ENCODE measurements at regions not wholly inside any gene's neighbourhood (a gene's known extent, or its start where the extent isn't known, plus 50 kb on each side); places are given as distances from the start of the nearest gene placed in this dataset.

GRCh38 chr4:20493761-20494353 lies 206.4 kb upstream of the PACRGL start:
- no peak overlapping the region for H3K18ac ChIP-seq (ENCODE audit: low read length)
- H2BK15ac ChIP-seq (ENCODE audit: low read length), result no peak overlapping the region
- peaks cover 0 to 6% of the 10 kb centered on the region in 2 donors for H3K9me3 ChIP-seq (replicated peaks in 1 of 2; ENCODE audit: control insufficient read depth in 2 of 2, insufficient read depth in 1 of 2, low read depth in 1 of 2, low read length in 2 of 2)
- no peak overlapping the region for H2BK120ac ChIP-seq (ENCODE audit: low read depth, low read length)
- no CpG with 5 or more reads among the region's 1 CpG for WGBS, 2 donors (ENCODE audit: extremely low coverage in 2 of 2, insufficient read length in 2 of 2, insufficient replicate concordance in 1 of 2)
- H2AFZ ChIP-seq (ENCODE audit: low read length), result no peak overlapping the region
- DNase-seq (ENCODE audit: low spot score), result no peak
- no peak overlapping the region for H2BK5ac ChIP-seq (ENCODE audit: low read length)
- H3K36me3 ChIP-seq (replicated peaks in 1 of 2; ENCODE audit: control insufficient read depth in 2 of 2, insufficient read depth in 2 of 2, low read length in 2 of 2), result peaks cover 0 to 54% of the 10 kb centered on the region in 2 donors
- no peak overlapping the region for H3K23ac ChIP-seq (ENCODE audit: low read depth, low read length, poor library complexity)
- no peaks in the 10 kb centered on the region for H3K79me1 ChIP-seq (ENCODE audit: low read depth, low read length)
- no peak overlapping the region for H2BK12ac ChIP-seq (ENCODE audit: low read length)
- no peak overlapping the region for H3K27ac ChIP-seq (replicated peaks; ENCODE audit: low read length)
- no peak overlapping the region for H4K8ac ChIP-seq (ENCODE audit: low read depth, low read length)
- H3K4me1 ChIP-seq (ENCODE audit: control insufficient read depth in 2 of 2, insufficient read depth in 1 of 2, low read depth in 1 of 2, low read length in 2 of 2), result peaks cover 0 to 15% of the 10 kb centered on the region in 2 donors
- no peak overlapping the region for H3K4me3 ChIP-seq (ENCODE audit: low read length in 2 of 2)
- H3K9ac ChIP-seq (ENCODE audit: low read depth, low read length, poor library complexity), result no peak overlapping the region
- no peak overlapping the region for H4K91ac ChIP-seq (ENCODE audit: low read depth, low read length, poor library complexity)
- no peaks in the 10 kb centered on the region for H3K27me3 ChIP-seq (ENCODE audit: control insufficient read depth in 3 of 3, insufficient read depth in 3 of 3, low read depth in 1 of 3, low read length in 3 of 3)
- no peak overlapping the region for H3K4me2 ChIP-seq (ENCODE audit: insufficient read depth, low read length, poor library complexity, severe bottlenecking)
- no peak overlapping the region for H3K4ac ChIP-seq (ENCODE audit: low read length)
- H2AK5ac ChIP-seq (ENCODE audit: low read depth, low read length), result no peak overlapping the region
- H3K14ac ChIP-seq (ENCODE audit: low read length), result no peak overlapping the region

GRCh38 chr4:20496068-20496467 lies 204.2 kb upstream of the PACRGL start:
- H3K36me3 ChIP-seq (replicated peaks in 1 of 2; ENCODE audit: control insufficient read depth in 2 of 2, insufficient read depth in 2 of 2, low read length in 2 of 2), result peaks cover 0 to 47% of the 10 kb centered on the region in 2 donors
- no peak overlapping the region for H3K23ac ChIP-seq (ENCODE audit: low read depth, low read length, poor library complexity)
- H2AK5ac ChIP-seq (ENCODE audit: low read depth, low read length), result no peak overlapping the region
- H2BK15ac ChIP-seq (ENCODE audit: low read length), result no peak overlapping the region
- H3K18ac ChIP-seq (ENCODE audit: low read length), result no peak overlapping the region
- H3K9me3 ChIP-seq (replicated peaks in 1 of 2; ENCODE audit: control insufficient read depth in 2 of 2, insufficient read depth in 1 of 2, low read depth in 1 of 2, low read length in 2 of 2), result peaks cover 0 to 6% of the 10 kb centered on the region in 2 donors
- H2BK120ac ChIP-seq (ENCODE audit: low read depth, low read length), result no peak overlapping the region
- no peak overlapping the region for H3K4me3 ChIP-seq (ENCODE audit: low read length in 2 of 2)
- H3K4me1 ChIP-seq (ENCODE audit: control insufficient read depth in 2 of 2, insufficient read depth in 1 of 2, low read depth in 1 of 2, low read length in 2 of 2), result peaks cover 0 to 15% of the 10 kb centered on the region in 2 donors
- no peaks in the 10 kb centered on the region for H3K79me1 ChIP-seq (ENCODE audit: low read depth, low read length)
- no peak overlapping the region for H3K4ac ChIP-seq (ENCODE audit: low read length)
- H3K27me3 ChIP-seq (ENCODE audit: control insufficient read depth in 3 of 3, insufficient read depth in 3 of 3, low read depth in 1 of 3, low read length in 3 of 3), result no peaks in the 10 kb centered on the region
- no peak overlapping the region for H3K9ac ChIP-seq (ENCODE audit: low read depth, low read length, poor library complexity)
- no peak overlapping the region for H2BK12ac ChIP-seq (ENCODE audit: low read length)
- H3K27ac ChIP-seq (replicated peaks; ENCODE audit: low read length), result no peak overlapping the region
- no peak overlapping the region for H4K91ac ChIP-seq (ENCODE audit: low read depth, low read length, poor library complexity)
- DNase-seq (ENCODE audit: low spot score), result no peak
- no peak overlapping the region for H3K4me2 ChIP-seq (ENCODE audit: insufficient read depth, low read length, poor library complexity, severe bottlenecking)
- no peak overlapping the region for H3K14ac ChIP-seq (ENCODE audit: low read length)
- H2BK5ac ChIP-seq (ENCODE audit: low read length), result no peak overlapping the region
- WGBS, 2 donors (ENCODE audit: extremely low coverage in 2 of 2, insufficient read length in 2 of 2, insufficient replicate concordance in 1 of 2), result no CpG with 5 or more reads among the region's 1 CpG
- no peak overlapping the region for H4K8ac ChIP-seq (ENCODE audit: low read depth, low read length)
- no peak overlapping the region for H2AFZ ChIP-seq (ENCODE audit: low read length)

GRCh38 chr4:20504146-20504545 lies 196.1 kb upstream of the PACRGL start:
- no peak overlapping the region for H3K4me3 ChIP-seq (ENCODE audit: low read length in 2 of 2)
- no peak overlapping the region for H3K4ac ChIP-seq (ENCODE audit: low read length)
- H4K8ac ChIP-seq (ENCODE audit: low read depth, low read length), result no peak overlapping the region
- H4K91ac ChIP-seq (ENCODE audit: low read depth, low read length, poor library complexity), result no peak overlapping the region
- H3K4me1 ChIP-seq (ENCODE audit: control insufficient read depth in 2 of 2, insufficient read depth in 1 of 2, low read depth in 1 of 2, low read length in 2 of 2), result no peaks in the 10 kb centered on the region
- H3K27me3 ChIP-seq (ENCODE audit: control insufficient read depth in 3 of 3, insufficient read depth in 3 of 3, low read depth in 1 of 3, low read length in 3 of 3), result no peaks in the 10 kb centered on the region
- H3K79me1 ChIP-seq (ENCODE audit: low read depth, low read length), result no peaks in the 10 kb centered on the region
- H3K14ac ChIP-seq (ENCODE audit: low read length), result no peak overlapping the region
- no peak for DNase-seq (ENCODE audit: low spot score)
- H2BK15ac ChIP-seq (ENCODE audit: low read length), result no peak overlapping the region
- H2BK12ac ChIP-seq (ENCODE audit: low read length), result no peak overlapping the region
- no peak overlapping the region for H2AFZ ChIP-seq (ENCODE audit: low read length)
- no peaks in the 10 kb centered on the region for H3K9me3 ChIP-seq (replicated peaks in 1 of 2; ENCODE audit: control insufficient read depth in 2 of 2, insufficient read depth in 1 of 2, low read depth in 1 of 2, low read length in 2 of 2)
- no peak overlapping the region for H2AK5ac ChIP-seq (ENCODE audit: low read depth, low read length)
- H3K4me2 ChIP-seq (ENCODE audit: insufficient read depth, low read length, poor library complexity, severe bottlenecking), result no peak overlapping the region
- H3K36me3 ChIP-seq (replicated peaks in 1 of 2; ENCODE audit: control insufficient read depth in 2 of 2, insufficient read depth in 2 of 2, low read length in 2 of 2), result peaks cover 0 to 13% of the 10 kb centered on the region in 2 donors
- no CpG with 5 or more reads among the region's 3 CpGs for WGBS, 2 donors (ENCODE audit: extremely low coverage in 2 of 2, insufficient read length in 2 of 2, insufficient replicate concordance in 1 of 2)
- H3K23ac ChIP-seq (ENCODE audit: low read depth, low read length, poor library complexity), result no peak overlapping the region
- H2BK120ac ChIP-seq (ENCODE audit: low read depth, low read length), result no peak overlapping the region
- H3K9ac ChIP-seq (ENCODE audit: low read depth, low read length, poor library complexity), result no peak overlapping the region
- H3K18ac ChIP-seq (ENCODE audit: low read length), result no peak overlapping the region
- H3K27ac ChIP-seq (replicated peaks; ENCODE audit: low read length), result no peak overlapping the region
- no peak overlapping the region for H2BK5ac ChIP-seq (ENCODE audit: low read length)

GRCh38 chr4:20505927-20506326 lies 194.3 kb upstream of the PACRGL start:
- no peak overlapping the region for H3K4ac ChIP-seq (ENCODE audit: low read length)
- WGBS, 2 donors (ENCODE audit: extremely low coverage in 2 of 2, insufficient read length in 2 of 2, insufficient replicate concordance in 1 of 2), result no CpG with 5 or more reads among the region's 1 CpG
- no peak overlapping the region for H3K18ac ChIP-seq (ENCODE audit: low read length)
- DNase-seq (ENCODE audit: low spot score), result no peak
- H2BK12ac ChIP-seq (ENCODE audit: low read length), result no peak overlapping the region
- H2BK5ac ChIP-seq (ENCODE audit: low read length), result no peak overlapping the region
- H3K36me3 ChIP-seq (replicated peaks in 1 of 2; ENCODE audit: control insufficient read depth in 2 of 2, insufficient read depth in 2 of 2, low read length in 2 of 2), result peaks cover 0 to 18% of the 10 kb centered on the region in 2 donors
- H2BK120ac ChIP-seq (ENCODE audit: low read depth, low read length), result no peak overlapping the region
- no peak overlapping the region for H3K14ac ChIP-seq (ENCODE audit: low read length)
- no peak overlapping the region for H2BK15ac ChIP-seq (ENCODE audit: low read length)
- no peak overlapping the region for H2AFZ ChIP-seq (ENCODE audit: low read length)
- H3K9ac ChIP-seq (ENCODE audit: low read depth, low read length, poor library complexity), result no peak overlapping the region
- H3K4me2 ChIP-seq (ENCODE audit: insufficient read depth, low read length, poor library complexity, severe bottlenecking), result no peak overlapping the region
- no peak overlapping the region for H3K27ac ChIP-seq (replicated peaks; ENCODE audit: low read length)
- H3K4me1 ChIP-seq (ENCODE audit: control insufficient read depth in 2 of 2, insufficient read depth in 1 of 2, low read depth in 1 of 2, low read length in 2 of 2), result no peaks in the 10 kb centered on the region
- no peaks in the 10 kb centered on the region for H3K27me3 ChIP-seq (ENCODE audit: control insufficient read depth in 3 of 3, insufficient read depth in 3 of 3, low read depth in 1 of 3, low read length in 3 of 3)
- no peak overlapping the region for H4K8ac ChIP-seq (ENCODE audit: low read depth, low read length)
- H3K4me3 ChIP-seq (ENCODE audit: low read length in 2 of 2), result no peak overlapping the region
- no peak overlapping the region for H4K91ac ChIP-seq (ENCODE audit: low read depth, low read length, poor library complexity)
- no peak overlapping the region for H3K23ac ChIP-seq (ENCODE audit: low read depth, low read length, poor library complexity)
- no peaks in the 10 kb centered on the region for H3K9me3 ChIP-seq (replicated peaks in 1 of 2; ENCODE audit: control insufficient read depth in 2 of 2, insufficient read depth in 1 of 2, low read depth in 1 of 2, low read length in 2 of 2)
- no peaks in the 10 kb centered on the region for H3K79me1 ChIP-seq (ENCODE audit: low read depth, low read length)
- no peak overlapping the region for H2AK5ac ChIP-seq (ENCODE audit: low read depth, low read length)

All from neuronal stem cell (in vitro differentiated cells).